Skeletal muscle satellite cell (primary cell): ENCODE measurements at regions not wholly inside any gene's neighbourhood (a gene's known extent, or its start where the extent isn't known, plus 50 kb on each side); places are given as distances from the start of the nearest gene placed in this dataset.
"Not testable (repeated sequence)": the region's sequence is repeated elsewhere in the genome, so short reads cannot be mapped to it uniquely, and the experiment has no call there.

ENCODE experiments used
- H3K27me3 ChIP-seq: 2 replicates; pipeline ENCODE4 v1.7.0; 2013; ENCODE audit warnings: low read length; ENCODE audit not compliant: control insufficient read depth, insufficient read depth
- H3K36me3 ChIP-seq: 2 replicates; pipeline ENCODE4 v1.7.0; 2013; ENCODE audit warnings: mild to moderate bottlenecking, control low read depth, low read length; ENCODE audit not compliant: insufficient read depth
- H3K4me1 ChIP-seq: 2 replicates; pipeline ENCODE4 v1.7.0; 2013; ENCODE audit warnings: low read length; ENCODE audit not compliant: control insufficient read depth, insufficient read depth
- H3K4me2 ChIP-seq: 2 replicates; pipeline ENCODE4 v1.7.0; 2013; ENCODE audit warnings: mild to moderate bottlenecking, low read length
- H3K4me3 ChIP-seq: 2 replicates; pipeline ENCODE4 v1.7.0; 2013; ENCODE audit warnings: low read length
- H3K9ac ChIP-seq: 2 replicates; pipeline ENCODE4 v1.7.0; 2013; ENCODE audit warnings: mild to moderate bottlenecking, low read depth, low read length, moderate library complexity
- H3K9me3 ChIP-seq: replicated peaks from 2 replicates; pipeline ENCODE4 v1.7.0; 2013; ENCODE audit warnings: mild to moderate bottlenecking, control low read depth, low read length

DNA sequence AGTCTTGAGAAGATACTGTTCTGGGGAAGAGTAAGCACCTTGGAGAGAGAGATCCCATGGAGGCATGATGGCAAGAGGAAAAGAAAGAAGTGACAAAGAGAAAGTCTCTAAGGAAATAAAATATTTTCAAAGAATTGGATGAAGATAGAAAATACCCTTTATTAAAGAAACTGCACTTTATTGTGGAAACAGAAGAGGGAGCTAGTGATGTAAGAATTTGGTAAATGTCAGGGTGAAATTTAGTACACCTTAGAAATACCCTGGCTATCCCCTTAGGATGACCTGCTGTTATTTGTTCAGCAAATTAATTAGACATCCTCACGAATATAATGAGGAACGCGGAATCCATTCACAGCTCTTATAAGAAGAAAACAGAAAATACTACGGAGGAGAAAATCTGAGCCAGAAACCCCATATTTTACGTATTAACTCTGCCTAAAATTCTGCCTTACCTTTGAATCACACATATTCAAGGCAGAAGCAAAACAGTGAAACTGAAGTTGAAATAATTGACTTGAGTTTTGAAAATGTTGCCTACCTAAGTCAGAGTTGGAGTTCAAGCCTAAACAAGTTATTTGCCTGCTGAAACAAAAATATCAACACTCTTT is 90.7 kb downstream of the TFPI2 start:
- Histone ChIP-seq H3K27me3 (no peaks in the 10 kb centered on the region), H3K36me3 (no peaks in the 10 kb centered on the region), H3K9me3 (no peaks in the 10 kb centered on the region), H3K4me1 (no peaks in the 10 kb centered on the region), H3K9ac (no peak overlapping the region), H3K4me2 (no peak overlapping the region), H3K4me3 (no peak overlapping the region)

DNA sequence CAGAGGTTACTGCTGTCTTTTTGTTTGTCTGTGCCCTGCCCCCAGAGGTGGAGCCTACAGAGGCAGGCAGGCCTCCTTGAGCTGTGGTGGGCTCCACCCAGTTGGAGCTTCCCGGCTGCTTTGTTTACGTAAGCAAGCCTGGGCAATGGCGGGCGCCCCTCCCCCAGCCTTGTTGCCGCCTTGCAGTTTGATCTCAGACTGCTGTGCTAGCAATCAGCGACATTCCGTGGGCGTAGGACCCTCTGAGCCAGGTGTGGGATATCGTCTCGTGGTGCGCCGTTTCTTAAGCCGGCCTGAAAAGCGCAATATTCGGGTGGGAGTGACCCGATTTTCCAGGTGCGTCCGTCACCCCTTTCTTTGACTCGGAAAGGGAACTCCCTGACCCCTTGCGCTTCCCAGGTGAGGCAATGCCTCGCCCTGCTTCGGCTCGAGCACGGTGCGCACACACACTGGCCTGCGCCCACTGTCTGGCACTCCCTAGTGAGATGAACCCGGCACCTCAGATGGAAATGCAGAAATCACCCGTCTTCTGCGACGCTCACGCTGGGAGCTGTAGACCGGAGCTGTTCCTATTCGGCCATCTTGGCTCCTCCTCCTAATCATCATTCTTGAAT is 97.4 kb downstream of the TFPI2 start:
- not testable (repeated sequence) for H3K9me3 ChIP-seq, H3K4me2 ChIP-seq, H3K4me1 ChIP-seq, H3K27me3 ChIP-seq, H3K9ac ChIP-seq, H3K36me3 ChIP-seq, H3K4me3 ChIP-seq

DNA sequence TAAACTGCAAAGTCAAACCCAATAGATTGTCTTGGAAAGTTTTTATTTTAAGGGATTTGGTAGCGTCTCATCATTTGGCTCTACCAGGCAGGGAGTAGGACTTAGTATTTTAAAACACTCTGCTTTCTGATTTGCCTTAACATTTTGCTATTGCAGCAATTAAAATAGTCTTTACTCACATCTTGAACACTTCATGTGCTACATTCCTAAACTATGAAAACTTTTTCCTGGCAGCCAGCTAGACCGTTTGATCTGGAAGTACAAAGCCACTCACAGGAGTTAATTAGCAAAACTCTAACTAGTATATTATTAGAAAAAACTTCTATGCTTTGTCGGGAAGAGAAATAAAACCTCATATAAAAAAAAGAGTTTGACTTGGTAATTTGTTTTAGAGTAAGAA is 111.4 kb downstream of the TFPI2 start:
- Histone ChIP-seq H3K9ac (no peak overlapping the region), H3K4me2 (no peak overlapping the region)

DNA sequence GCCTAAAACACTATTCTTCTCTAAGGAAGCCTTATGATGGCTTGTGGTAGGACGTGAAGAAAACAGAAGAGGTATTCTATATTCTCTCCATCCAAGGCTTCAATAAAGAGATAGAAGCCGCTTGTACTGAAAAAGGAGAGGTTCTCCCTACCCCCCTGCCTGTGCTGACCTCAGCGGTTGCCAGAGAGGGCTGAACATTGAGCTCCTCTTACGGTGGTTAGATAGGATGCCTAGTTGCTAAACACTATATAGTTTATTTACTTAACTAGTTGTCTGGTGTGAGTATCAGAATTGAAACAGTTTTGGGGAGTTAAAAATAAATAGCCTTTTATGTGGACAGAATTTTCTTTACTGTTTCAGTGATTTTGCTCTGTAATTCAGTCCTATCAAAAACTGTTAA is 112.2 kb downstream of the TFPI2 start:
- H3K9me3 ChIP-seq = no peaks in the 10 kb centered on the region
- no peaks in the 10 kb centered on the region for H3K27me3 ChIP-seq
- H3K4me3 ChIP-seq = no peak overlapping the region
- no peaks in the 10 kb centered on the region for H3K4me1 ChIP-seq
- no peaks in the 10 kb centered on the region for H3K36me3 ChIP-seq
- no peak overlapping the region for H3K4me2 ChIP-seq
- H3K9ac ChIP-seq = no peak overlapping the region

More for the DNA sequence above, 111.4 kb downstream of the TFPI2 start:
- Histone ChIP-seq H3K4me3 (no peak overlapping the region), H3K36me3 (no peaks in the 10 kb centered on the region), H3K4me1 (no peaks in the 10 kb centered on the region), H3K27me3 (no peaks in the 10 kb centered on the region), H3K9me3 (no peaks in the 10 kb centered on the region)

DNA sequence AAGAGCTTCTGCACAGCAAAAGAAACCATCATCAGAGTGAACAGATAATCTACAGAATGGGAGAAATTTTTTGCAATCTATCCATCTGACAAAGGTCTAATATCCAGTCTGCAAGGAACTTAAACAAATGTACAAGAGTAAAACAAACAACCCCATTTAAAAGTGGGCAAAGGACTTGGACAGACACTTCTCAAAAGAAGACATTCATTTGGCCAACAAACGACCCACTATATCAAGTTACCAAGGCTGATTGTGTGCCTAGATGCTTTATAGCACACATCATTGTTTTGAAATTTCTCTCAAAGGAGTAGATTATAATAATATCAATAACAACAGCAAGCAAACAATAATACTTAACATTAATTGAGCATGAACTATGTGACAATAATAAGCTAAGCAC is 117.1 kb downstream of the TFPI2 start:
- no peaks in the 10 kb centered on the region for H3K27me3 ChIP-seq
- no peak overlapping the region for H3K4me2 ChIP-seq

DNA sequence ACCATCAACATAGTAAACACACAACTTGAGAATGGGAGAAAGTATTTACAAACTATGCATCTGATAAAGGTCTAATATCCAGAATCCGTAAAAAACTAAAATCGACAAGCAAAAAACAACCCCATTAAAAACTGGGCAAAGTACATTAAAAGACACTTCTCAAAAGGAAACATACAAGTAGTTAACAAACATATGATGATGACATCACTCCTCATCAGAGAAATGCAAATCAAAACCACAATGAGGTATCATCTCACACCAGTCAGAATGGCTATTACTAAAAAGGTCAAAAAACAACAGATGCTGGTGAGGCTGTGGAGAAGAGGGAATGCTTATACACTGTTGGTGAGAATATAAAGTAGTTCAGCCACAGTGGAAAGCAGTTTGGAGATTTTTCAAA is 125.1 kb downstream of the TFPI2 start:
- no peaks in the 10 kb centered on the region for H3K9me3 ChIP-seq

More for the DNA sequence above, 117.1 kb downstream of the TFPI2 start:
- H3K4me3 ChIP-seq = no peak overlapping the region
- no peaks in the 10 kb centered on the region for H3K9me3 ChIP-seq
- no peaks in the 10 kb centered on the region for H3K4me1 ChIP-seq
- H3K9ac ChIP-seq = no peak overlapping the region
- no peaks in the 10 kb centered on the region for H3K36me3 ChIP-seq

DNA sequence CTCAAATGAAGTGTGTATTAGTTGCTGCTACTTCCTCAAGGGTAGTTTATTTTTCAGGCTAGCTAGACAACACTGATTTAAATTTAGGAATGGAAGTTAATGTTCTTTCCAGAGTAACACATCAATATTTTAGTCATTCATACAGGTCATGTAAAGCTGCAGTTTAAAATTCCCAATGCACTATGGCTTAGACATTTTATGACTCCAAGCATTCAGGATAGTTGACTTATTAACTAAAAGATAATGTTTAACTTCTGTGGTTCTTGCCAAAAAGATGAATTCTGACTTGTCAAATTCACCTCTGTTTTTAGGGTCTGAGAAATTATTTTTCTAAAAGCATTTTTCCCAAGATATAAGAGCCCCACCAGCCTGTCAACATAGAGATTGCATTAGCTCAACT is 131.9 kb downstream of the TFPI2 start:
- H3K4me2 ChIP-seq = no peak overlapping the region
- H3K9ac ChIP-seq = no peak overlapping the region
- no peaks in the 10 kb centered on the region for H3K27me3 ChIP-seq
- H3K36me3 ChIP-seq = no peaks in the 10 kb centered on the region
- H3K4me1 ChIP-seq = no peaks in the 10 kb centered on the region
- no peaks in the 10 kb centered on the region for H3K9me3 ChIP-seq
- no peak overlapping the region for H3K4me3 ChIP-seq

More for the DNA sequence above, 125.1 kb downstream of the TFPI2 start:
- Histone ChIP-seq H3K4me3 (no peak overlapping the region), H3K27me3 (no peaks in the 10 kb centered on the region), H3K36me3 (no peaks in the 10 kb centered on the region), H3K4me2 (no peak overlapping the region), H3K4me1 (no peaks in the 10 kb centered on the region), H3K9ac (no peak overlapping the region)

DNA sequence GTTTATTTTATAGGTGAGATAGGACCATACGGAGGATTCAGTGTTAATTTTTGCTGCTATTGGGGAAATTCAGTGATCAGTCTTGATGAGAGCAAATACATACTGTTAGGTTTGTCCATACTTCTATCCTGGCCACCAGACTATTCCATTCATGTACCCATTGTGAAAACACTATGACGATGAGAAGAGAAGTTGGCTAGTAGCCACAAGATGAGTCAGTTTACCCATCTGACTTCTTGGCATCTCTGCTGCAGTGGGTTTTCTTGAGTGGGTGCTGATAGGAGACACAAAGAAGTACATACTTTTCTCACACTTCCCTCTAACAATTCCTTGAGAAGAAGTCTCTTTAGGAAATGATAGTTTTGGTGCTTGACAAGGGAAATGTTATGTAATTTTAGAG is 133.1 kb downstream of the TFPI2 start:
- Histone ChIP-seq H3K9ac (no peak overlapping the region), H3K36me3 (no peaks in the 10 kb centered on the region), H3K4me3 (no peak overlapping the region), H3K9me3 (no peaks in the 10 kb centered on the region), H3K27me3 (no peaks in the 10 kb centered on the region), H3K4me2 (no peak overlapping the region), H3K4me1 (no peaks in the 10 kb centered on the region)

DNA sequence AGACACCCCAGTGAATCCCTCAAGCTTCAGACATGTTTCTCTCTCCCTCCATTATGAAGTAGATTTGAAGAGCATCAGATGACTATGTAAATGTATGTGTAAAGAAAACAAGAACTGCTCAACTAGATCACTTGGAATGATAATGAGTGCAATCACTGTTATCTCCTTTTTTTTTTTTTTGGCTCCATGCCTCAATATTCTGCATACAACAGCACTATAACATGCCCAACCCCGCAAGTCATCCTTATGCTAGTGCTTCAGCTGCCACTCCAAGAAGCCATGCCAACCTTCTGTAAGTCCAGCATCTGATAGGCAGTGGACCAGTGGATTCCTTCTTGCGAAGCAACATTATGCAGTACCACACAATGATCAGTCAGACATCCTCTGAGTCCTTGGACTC is 133.7 kb downstream of the TFPI2 start:
- no peaks in the 10 kb centered on the region for H3K4me1 ChIP-seq
- H3K4me2 ChIP-seq = no peak overlapping the region
- no peak overlapping the region for H3K9ac ChIP-seq
- H3K27me3 ChIP-seq = no peaks in the 10 kb centered on the region
- no peak overlapping the region for H3K4me3 ChIP-seq
- no peaks in the 10 kb centered on the region for H3K9me3 ChIP-seq
- no peaks in the 10 kb centered on the region for H3K36me3 ChIP-seq

DNA sequence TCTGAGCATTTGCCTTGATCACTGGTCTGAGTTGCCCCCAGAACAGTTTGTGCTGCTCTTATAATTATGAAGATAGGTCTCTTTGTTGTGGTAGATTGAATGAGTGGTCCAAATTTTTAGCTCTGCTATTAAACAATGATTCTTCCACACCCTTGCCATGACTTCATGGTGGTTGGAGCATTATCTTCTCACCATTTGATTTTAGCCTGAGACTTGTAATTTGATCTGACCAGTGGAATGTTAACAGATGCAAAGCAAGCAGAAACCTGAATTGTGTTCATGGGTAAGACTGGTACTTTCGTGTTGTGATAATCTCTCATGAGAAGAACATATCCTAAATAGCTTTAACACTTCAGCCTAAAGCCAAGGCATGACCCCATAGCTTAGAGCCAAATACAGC is 139.1 kb downstream of the TFPI2 start:
- H3K4me2 ChIP-seq = no peak overlapping the region
- H3K4me3 ChIP-seq = no peak overlapping the region
- H3K27me3 ChIP-seq = no peaks in the 10 kb centered on the region
- H3K9ac ChIP-seq = no peak overlapping the region
- no peaks in the 10 kb centered on the region for H3K36me3 ChIP-seq
- H3K4me1 ChIP-seq = no peaks in the 10 kb centered on the region
- no peaks in the 10 kb centered on the region for H3K9me3 ChIP-seq

DNA sequence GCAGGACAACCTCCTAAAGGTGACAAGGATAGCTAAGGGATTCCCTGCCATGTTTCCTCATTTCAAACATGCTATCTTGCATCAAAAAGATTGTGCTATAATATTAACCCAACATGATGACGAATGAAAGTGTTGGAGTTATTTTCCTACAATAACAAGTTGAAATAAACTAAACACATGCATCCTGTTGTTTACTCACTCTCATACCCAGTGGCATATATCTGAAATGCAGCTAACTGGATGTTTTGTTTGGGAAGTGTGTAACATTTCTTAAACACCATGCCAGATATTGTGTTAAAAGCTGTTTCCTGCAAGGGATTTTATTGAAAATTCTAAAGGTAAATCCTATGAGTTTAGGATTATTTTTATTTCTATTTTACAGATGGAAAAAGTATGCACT is 139.6 kb downstream of the TFPI2 start:
- Histone ChIP-seq H3K4me2 (no peak overlapping the region), H3K9ac (no peak overlapping the region), H3K27me3 (no peaks in the 10 kb centered on the region)

DNA sequence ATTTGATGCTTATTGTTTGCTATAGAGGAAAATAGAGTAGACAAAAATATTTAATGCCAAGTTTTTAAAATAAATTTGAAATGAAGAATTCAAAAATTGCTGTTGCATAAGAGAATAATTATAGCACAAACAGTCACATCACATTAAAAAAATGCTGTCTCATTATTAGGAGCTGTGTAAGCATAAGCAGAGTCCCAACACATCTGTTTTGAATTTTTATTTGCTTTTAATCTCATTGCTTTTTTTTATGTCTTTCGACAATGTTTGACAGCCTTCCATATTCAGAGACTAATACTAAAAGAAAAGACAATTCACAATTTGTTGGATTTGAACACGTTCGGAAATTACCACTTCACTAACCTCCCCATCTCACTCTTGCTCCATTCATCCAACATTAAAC is 143.5 kb downstream of the TFPI2 start:
- Histone ChIP-seq H3K27me3 (no peaks in the 10 kb centered on the region), H3K4me2 (no peak overlapping the region), H3K36me3 (no peaks in the 10 kb centered on the region), H3K4me3 (no peak overlapping the region), H3K9ac (no peak overlapping the region), H3K4me1 (no peaks in the 10 kb centered on the region), H3K9me3 (no peaks in the 10 kb centered on the region)

More for the DNA sequence above, 139.6 kb downstream of the TFPI2 start:
- Histone ChIP-seq H3K36me3 (no peaks in the 10 kb centered on the region), H3K9me3 (no peaks in the 10 kb centered on the region), H3K4me1 (no peaks in the 10 kb centered on the region), H3K4me3 (no peak overlapping the region)
